HG03442 (cell line): ENCODE measurements at regions not wholly inside any gene's neighbourhood (a gene's known extent, or its start where the extent isn't known, plus 50 kb on each side); places are given as distances from the start of the nearest gene placed in this dataset.

Experiments used
- ATAC-seq: cut with Tn5 transposase; IDR thresholded peaks from one replicate; pipeline ENCODE4 v1.9.1; 2021; ENCODE audit warnings: mild to moderate bottlenecking, moderate library complexity; ENCODE audit not compliant: unreplicated experiment

DNA sequence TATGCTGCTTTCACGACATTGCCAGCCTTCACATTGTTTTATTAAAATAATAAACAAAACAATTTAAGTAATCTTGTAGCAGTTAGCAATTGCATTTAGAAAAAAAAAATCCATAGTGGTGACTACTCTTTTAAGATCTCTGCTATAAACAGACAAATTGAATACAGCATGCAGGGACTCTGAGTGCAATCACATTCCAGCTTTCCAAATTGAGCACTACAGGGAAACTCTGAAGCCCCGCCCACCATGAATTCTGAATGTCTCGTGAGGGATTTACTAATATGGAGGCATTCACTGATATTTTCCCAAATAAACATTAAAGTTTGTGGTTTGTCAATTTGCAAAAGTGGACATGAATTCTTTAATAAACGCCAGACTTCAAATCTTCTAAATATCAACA, 698.8 kb downstream of the LIG4 start:
- no peak for ATAC-seq

DNA sequence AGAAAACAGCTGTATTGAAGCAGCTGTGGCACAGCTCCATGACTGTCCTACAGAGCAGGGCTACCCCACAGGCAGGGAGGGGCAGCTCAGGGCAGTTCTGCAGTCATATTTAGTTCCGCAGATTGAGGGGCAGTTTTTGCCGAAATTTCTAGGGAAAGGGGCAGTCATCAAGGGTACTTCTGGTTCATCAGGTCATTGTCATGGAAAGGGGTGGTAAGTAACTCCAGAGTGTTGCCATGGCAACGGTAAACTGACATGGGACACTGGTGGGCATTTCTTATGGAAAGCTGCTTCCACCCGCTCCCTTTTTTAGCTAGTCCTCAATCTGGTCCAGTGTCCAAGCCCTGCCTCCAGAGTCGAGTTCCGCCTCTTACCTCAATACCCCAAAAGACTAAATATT, 702.8 kb downstream of the LIG4 start:
- no peak for ATAC-seq

DNA sequence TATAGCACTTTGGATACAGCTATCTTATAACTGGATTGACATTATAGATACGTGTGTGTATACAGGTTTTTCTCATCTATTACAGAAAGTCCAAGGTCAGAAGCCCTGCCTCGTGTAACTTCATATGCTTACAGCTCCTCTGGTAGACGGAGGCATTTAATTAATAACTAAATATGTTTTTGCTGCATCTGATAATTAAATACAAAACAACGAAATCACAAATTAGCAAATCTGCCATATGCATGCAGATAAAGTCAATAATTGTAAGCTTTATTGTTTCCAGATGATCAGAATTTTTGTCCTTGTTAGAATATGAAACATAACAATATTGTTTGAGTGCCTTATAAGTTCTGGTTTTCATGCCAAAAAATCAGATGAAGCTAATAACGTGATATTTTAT, 717.7 kb downstream of the LIG4 start:
- ATAC-seq = no peak

- no peak for ATAC-seq
Measured at GRCh38 chr13:107493266-107493665, 722.1 kb downstream of the LIG4 start.

GRCh38 chr13:107482688-107483087, 732.6 kb downstream of the LIG4 start:
- no peak for ATAC-seq

- no peak for ATAC-seq
Measured at GRCh38 chr13:107480130-107480529, 735.2 kb downstream of the LIG4 start.

GRCh38 chr13:107477772-107478379, 737.5 kb downstream of the LIG4 start:
- no peak for ATAC-seq

GRCh38 chr13:107475753-107476453, 739.4 kb downstream of the LIG4 start:
- ATAC-seq = no peak

- no peak for ATAC-seq
Measured at GRCh38 chr13:107473253-107473652, 742.1 kb downstream of the LIG4 start.

DNA sequence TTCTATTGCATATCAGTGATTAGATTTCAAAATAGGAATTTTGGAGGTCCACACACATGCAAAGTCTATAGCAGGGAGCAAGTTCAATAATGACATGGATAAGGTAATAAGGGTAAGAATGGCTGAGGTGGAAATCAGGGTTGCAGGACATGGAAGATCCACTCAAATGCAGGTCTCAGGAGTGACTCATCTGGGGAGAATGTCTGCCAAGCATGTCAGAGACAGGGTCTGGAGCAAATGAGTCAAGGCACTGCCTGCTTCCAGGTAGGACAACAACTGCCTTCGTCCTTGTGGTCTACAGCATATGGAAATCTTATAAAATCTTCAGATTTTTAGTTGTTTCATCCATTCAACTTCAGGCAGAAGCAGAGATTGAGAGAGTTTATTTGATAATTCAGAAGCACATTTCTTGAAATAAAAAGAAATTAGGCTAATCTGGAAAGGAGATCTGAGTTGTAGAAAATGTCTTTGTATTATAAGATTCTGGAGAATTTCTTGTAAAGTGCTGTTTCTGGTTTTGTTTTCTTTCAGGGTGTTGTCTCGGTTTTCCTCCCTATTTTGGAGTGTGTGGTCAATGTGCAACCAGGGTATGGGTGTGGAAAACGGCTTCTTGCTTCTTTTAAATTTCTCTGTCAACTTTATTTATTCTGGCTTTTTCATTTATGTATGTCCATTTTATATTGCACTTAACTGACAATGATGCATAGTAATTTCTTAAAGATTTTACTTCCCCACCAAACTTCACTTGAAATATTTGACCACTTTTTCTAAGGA, 748.8 kb downstream of the LIG4 start:
- ATAC-seq = no peak

DNA sequence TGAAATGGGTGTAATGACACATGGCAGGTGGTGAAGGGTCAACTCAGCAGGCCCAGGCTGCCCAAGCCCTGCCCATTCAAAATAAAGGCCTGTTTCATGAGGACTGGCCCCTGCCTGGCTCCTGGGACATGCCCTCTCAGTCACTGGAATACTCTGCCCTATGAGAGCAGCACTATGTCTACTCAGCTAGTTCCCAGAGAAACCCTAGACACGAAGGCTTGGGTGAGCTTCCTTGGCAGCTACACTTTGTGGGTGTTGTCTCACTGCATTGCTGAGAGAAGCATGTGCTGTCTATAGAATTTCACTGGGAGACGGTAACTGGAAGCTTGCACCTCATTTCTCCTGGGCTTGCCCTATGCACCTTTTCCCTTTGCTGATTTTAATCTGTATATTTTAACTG, 752.8 kb downstream of the LIG4 start:
- no peak for ATAC-seq

DNA sequence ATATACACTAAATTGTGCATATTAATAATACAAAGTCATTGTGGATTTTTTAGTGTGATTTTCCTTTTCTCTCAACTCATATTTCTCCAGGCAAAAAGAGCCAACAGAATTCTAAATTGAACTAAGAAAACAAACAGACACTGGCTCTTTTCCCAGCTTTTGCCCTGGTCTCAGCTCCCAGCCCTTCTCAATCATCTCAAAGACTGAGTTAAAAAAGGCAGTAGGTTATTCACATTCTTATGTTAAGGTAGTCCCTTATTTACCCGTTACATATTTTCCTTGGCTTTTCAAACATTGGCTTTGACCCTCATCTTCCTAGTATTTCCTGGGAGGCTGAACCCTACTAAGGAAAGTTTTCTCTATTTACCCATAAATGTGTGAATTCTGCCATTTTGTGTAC, 753.6 kb downstream of the LIG4 start:
- ATAC-seq = no peak

- ATAC-seq = no peak
Measured at GRCh38 chr13:107459430-107459829, 755.9 kb downstream of the LIG4 start.

- ATAC-seq = no peak
Measured at GRCh38 chr13:107458269-107458668, 757.1 kb downstream of the LIG4 start.

DNA sequence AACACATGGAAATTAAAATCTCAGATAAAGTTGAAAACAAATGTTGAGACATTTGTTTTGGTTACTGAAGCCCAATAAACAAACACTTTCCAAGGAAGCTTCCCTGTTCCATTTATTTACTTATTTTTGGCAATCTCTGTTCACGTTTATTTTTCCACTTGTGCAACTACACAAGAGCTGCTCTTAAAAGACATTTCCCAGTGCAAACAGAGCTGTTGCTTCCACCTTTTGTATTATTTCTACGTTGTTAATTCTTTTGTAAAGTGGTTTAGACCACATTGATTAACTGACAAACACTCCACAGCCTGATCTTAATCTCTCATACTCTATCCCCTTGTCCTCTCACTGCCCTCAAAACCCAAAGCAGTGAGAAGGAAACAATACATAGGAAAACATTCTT, 757.6 kb downstream of the LIG4 start:
- ATAC-seq = no peak

DNA sequence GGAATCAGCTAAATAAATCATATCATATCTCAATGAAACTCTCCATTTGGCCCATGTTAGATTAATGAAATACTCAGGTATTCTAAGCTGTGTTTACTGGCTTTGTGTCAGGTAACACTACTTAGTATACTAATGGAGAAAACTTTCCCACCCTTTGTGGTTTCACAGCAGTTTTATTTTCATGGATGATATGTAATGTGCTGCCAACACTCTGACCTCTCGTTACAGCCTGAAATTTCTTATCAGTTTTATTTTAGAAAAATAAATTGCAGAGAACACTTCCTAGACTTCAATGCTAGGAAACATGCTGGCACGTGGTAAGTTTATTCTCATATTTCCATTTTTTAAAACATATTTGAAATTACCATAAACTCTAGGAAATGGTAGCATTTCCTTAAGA, 758.9 kb downstream of the LIG4 start:
- ATAC-seq = no peak

GRCh38 chr13:107452833-107453232, 762.5 kb downstream of the LIG4 start:
- no peak for ATAC-seq

GRCh38 chr13:107450931-107451330, 764.4 kb downstream of the LIG4 start:
- no peak for ATAC-seq

- ATAC-seq = no peak
Measured at GRCh38 chr13:107450431-107450830, 764.9 kb downstream of the LIG4 start.

- no peak for ATAC-seq
Measured at GRCh38 chr13:107447591-107447990, 767.7 kb downstream of the LIG4 start.

- ATAC-seq = no peak
Measured at GRCh38 chr13:107441279-107441678, 774.1 kb downstream of the LIG4 start.

GRCh38 chr13:107438251-107438650, 777.1 kb downstream of the LIG4 start:
- no peak for ATAC-seq
